ENCODE measurements at regions not wholly inside any gene's neighbourhood (a gene's known extent, or its start where the extent isn't known, plus 50 kb on each side); places are given as distances from the start of the nearest gene placed in this dataset.

DNA sequence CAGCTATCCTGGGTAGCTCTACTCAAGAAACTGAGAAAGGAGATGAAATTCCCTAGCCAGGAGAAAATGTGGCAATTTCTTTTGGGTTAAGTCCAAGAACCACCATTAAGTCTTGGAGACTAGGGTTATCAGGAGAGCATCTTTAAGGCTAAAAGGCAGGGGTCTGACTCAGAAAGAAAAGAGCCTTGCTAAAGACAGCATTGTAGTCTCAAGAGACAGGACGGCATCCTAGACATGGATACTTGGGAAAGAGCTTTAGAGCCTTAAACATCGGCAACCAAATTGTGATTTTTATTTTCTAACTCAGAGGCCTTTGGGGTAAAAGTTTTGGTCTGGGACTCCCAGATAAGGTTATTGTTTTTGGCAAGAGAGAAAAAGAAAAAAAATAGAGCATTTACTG lies 83.1 kb downstream of the FAS start:
- no peak for TF ChIP-seq CTCF (IDR thresholded peaks at IDR 0.05)
- TF ChIP-seq CBX2 (IDR thresholded peaks at IDR 0.05; ENCODE audit: borderline replicate concordance, low read depth), result no peak
- TF ChIP-seq EHF (CRISPR knock-in tag; IDR thresholded peaks at IDR 0.05), result no peak
